ENCODE measurements at regions not wholly inside any gene's neighbourhood (a gene's known extent, or its start where the extent isn't known, plus 50 kb on each side); places are given as distances from the start of the nearest gene placed in this dataset.
"Not testable (repeated sequence)": the region's sequence is repeated elsewhere in the genome, so short reads cannot be mapped to it uniquely, and the experiment has no call there.

DNA sequence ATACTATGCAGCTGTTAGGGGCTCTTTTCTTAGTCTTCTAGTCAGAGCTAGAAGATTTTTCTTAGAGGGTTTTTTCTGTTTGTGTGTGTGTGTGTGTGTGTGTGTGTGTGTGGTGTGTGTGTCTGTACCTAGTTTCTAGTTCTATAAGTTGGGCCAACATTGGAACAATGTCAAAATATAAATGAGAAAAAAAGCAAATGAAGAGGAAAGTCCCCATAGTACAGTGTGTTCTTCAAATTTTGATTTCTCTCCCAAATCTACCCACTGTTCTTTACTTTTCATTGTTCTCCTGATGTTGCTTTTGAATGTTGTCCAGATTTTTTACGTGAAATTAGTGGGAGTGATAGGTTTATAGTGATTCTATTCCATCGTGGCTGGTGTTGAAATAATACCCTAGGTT is 2153.4 kb upstream of the RAG2 start:
- Histone ChIP-seq H3K4me3 (ENCODE audit: low read depth, low read length) (no peak overlapping the region), H3K36me3 (ENCODE audit: control insufficient read depth, insufficient read depth, low read length) (no peaks in the 10 kb centered on the region), H3K27me3 (ENCODE audit: control insufficient read depth, insufficient read depth, low read length) (no peaks in the 10 kb centered on the region)
- POLR2A ChIA-PET: no interaction called here
- DNase-seq (ENCODE audit: low read depth): no peak
- CTCF ChIA-PET: interaction anchor here (0.6 kb wide), 1 partner anchor 11 kb away, joined by 3 read pairs; no protein-coding TSS in a partner anchor
- TF ChIP-seq, protein P1, sequence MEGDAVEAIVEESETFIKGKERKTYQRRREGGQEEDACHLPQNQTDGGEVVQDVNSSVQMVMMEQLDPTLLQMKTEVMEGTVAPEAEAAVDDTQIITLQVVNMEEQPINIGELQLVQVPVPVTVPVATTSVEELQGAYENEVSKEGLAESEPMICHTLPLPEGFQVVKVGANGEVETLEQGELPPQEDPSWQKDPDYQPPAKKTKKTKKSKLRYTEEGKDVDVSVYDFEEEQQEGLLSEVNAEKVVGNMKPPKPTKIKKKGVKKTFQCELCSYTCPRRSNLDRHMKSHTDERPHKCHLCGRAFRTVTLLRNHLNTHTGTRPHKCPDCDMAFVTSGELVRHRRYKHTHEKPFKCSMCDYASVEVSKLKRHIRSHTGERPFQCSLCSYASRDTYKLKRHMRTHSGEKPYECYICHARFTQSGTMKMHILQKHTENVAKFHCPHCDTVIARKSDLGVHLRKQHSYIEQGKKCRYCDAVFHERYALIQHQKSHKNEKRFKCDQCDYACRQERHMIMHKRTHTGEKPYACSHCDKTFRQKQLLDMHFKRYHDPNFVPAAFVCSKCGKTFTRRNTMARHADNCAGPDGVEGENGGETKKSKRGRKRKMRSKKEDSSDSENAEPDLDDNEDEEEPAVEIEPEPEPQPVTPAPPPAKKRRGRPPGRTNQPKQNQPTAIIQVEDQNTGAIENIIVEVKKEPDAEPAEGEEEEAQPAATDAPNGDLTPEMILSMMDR (IDR thresholded peaks at IDR 0.05; ENCODE audit: insufficient read depth, low read depth, low read length): no peak

DNA sequence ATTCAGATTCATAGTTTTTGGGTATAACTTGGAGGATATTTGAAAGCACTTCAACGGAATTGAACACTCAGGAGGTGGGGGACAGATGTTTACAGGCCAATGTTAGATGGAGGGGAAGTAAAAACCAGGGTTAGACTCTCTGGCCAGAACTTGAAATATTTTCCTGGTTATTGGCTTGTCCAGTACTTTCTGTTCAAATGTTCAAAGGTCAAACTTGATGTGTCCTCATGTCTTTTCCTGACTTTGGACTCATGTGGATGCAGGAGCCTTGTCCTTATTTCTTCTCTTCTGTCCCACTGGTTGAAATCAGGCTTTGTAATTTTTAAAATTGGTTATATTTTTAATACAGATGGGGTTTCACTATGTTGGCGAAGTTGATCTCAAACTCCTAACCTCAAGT is 2148.5 kb upstream of the RAG2 start:
- POLR2A ChIA-PET; H3K36me3 ChIP-seq (ENCODE audit: control insufficient read depth, insufficient read depth, low read length); H3K27me3 ChIP-seq (ENCODE audit: control insufficient read depth, insufficient read depth, low read length); DNase-seq (ENCODE audit: low read depth); H3K4me3 ChIP-seq (ENCODE audit: low read depth, low read length); CTCF ChIA-PET: not testable (repeated sequence)

DNA sequence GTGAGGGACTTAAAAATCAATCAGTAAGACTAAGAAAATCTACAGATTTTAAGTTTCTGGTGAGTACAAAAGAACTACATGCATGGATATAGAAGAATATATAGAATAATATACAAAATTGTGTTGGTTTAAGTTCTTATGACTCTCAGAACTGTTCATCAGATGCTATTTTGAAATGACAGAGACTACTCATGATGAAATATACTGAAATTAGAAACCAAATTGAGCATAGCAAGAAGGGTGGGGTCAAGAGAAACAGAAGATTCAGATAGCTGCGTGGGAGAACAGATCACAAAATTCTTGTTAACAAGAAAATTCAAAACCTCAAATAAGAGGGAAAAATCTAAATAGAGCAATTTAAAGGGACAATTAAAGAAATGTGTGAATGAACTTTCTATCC is 2125.3 kb upstream of the RAG2 start:
- H3K27me3 ChIP-seq (ENCODE audit: control insufficient read depth, insufficient read depth, low read length): no peaks in the 10 kb centered on the region
- no peaks in the 10 kb centered on the region for H3K36me3 ChIP-seq (ENCODE audit: control insufficient read depth, insufficient read depth, low read length)
- no peak overlapping the region for H3K4me3 ChIP-seq (ENCODE audit: low read depth, low read length)
- DNase-seq (ENCODE audit: low read depth): no peak
- ChIA-PET CTCF (no interaction called here), POLR2A (no interaction called here)
- TF ChIP-seq, protein P1 (IDR thresholded peaks at IDR 0.05; ENCODE audit: insufficient read depth, low read depth, low read length): no peak

DNA sequence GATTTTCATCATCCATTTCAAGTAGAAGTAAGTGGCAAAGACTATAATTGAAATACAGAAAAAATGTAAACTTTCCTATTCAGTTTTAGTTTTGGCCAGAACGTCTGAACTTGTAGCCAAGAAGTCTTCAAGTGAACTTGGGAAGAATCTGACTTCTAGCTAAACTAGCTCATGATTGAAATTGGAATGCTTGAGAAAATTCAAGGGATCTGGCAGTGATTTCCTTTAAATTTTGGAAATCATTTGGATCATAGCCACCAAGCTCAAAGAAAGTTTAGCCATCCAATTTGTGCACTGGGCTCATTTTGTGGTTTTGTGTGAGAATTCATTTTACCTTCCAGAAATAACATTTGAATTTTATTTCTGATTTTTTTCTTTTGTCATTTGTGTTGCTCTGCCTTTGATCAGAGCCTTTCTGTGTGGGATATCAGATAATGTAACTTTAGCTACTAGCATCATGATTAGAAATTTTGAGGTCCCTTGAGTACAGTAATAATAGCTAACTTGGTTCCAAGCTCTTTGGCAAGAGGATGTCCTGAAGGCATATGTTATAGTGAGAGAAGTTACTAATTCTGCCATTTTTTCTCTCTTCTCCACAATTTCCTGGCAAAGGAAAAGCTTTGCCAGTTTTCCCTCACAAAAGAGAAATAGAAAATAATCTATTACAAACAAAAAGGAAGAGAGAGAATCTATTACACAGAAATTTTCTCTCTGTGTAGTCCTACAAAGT is 2123.7 kb upstream of the RAG2 start:
- TF ChIP-seq, protein P1 (IDR thresholded peaks at IDR 0.05; ENCODE audit: insufficient read depth, low read depth, low read length): no peak
- no peaks in the 10 kb centered on the region for H3K36me3 ChIP-seq (ENCODE audit: control insufficient read depth, insufficient read depth, low read length)
- no peaks in the 10 kb centered on the region for H3K27me3 ChIP-seq (ENCODE audit: control insufficient read depth, insufficient read depth, low read length)
- ChIA-PET POLR2A (no interaction called here), CTCF (no interaction called here)
- no peak overlapping the region for H3K4me3 ChIP-seq (ENCODE audit: low read depth, low read length)
- DNase-seq (ENCODE audit: low read depth): no peak

DNA sequence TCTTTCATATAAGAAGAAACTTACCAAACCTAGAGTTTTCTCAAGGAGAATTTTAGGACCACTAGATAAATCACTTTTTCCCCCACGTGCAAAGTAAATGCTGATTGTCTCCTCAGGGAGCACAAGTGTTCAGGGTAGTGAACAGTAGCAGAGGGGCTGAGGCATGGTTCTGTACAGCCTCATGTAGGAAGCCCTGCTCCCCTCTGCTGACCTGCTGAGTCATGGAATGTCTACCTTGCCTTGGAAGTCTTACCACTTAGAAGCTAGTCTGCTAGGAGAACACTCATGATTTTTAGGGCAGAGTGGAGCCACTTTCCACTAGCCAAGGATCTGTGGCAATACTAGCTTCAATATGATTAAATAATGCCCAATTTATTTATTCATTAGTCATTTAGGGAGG is 2120.6 kb upstream of the RAG2 start:
- H3K4me3 ChIP-seq (ENCODE audit: low read depth, low read length): no peak overlapping the region
- no peaks in the 10 kb centered on the region for H3K36me3 ChIP-seq (ENCODE audit: control insufficient read depth, insufficient read depth, low read length)
- ChIA-PET POLR2A (no interaction called here), CTCF (no interaction called here)
- DNase-seq (ENCODE audit: low read depth): no peak
- TF ChIP-seq, protein P1 (IDR thresholded peaks at IDR 0.05; ENCODE audit: insufficient read depth, low read depth, low read length): no peak
- no peaks in the 10 kb centered on the region for H3K27me3 ChIP-seq (ENCODE audit: control insufficient read depth, insufficient read depth, low read length)

DNA sequence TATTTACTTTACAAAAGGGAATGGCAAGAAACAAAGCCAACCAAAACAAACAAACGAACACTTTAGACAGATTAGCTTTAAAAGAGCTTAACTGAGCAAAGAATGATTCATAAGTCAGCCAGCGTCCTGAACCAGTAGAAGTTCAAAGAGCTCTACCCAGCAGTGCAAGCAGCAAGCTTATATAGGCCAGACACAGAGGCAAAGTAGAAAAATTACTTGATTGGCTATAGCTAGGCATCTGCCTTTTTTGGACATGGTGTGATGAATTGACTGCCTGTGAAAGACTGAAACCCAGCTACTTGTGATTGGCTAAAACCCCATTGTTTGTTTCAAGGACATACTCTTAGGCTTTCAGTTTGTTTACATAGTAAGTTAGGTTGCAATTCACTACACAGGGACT is 2120.0 kb upstream of the RAG2 start:
- DNase-seq (ENCODE audit: low read depth): no peak
- POLR2A ChIA-PET: no interaction called here
- Histone ChIP-seq H3K27me3 (ENCODE audit: control insufficient read depth, insufficient read depth, low read length) (no peaks in the 10 kb centered on the region), H3K4me3 (ENCODE audit: low read depth, low read length) (no peak overlapping the region), H3K36me3 (ENCODE audit: control insufficient read depth, insufficient read depth, low read length) (no peaks in the 10 kb centered on the region)
- CTCF ChIA-PET: no interaction called here
- TF ChIP-seq, protein P1 (IDR thresholded peaks at IDR 0.05; ENCODE audit: insufficient read depth, low read depth, low read length): no peak
